Stimulated activated CD4-positive, alpha-beta T cell treated with anti-CD3 and anti-CD28 coated beads, Interleukin-12 subunit alpha, Interleukin-12 subunit beta, amount 100 ng/mL, for 48 hours (primary cell): ENCODE measurements at regions not wholly inside any gene's neighbourhood (a gene's known extent, or its start where the extent isn't known, plus 50 kb on each side); places are given as distances from the start of the nearest gene placed in this dataset.
"Not testable (repeated sequence)": the region's sequence is repeated elsewhere in the genome, so short reads cannot be mapped to it uniquely, and the experiment has no call there.

Experiments used
- DNase-seq, 3 donors: peaks; one replicate each; pipeline ENCODE4 v3.0.0-alpha.2; 2020; ENCODE audit warnings: low read depth in 2 of 3, low spot score in 1 of 3

DNA sequence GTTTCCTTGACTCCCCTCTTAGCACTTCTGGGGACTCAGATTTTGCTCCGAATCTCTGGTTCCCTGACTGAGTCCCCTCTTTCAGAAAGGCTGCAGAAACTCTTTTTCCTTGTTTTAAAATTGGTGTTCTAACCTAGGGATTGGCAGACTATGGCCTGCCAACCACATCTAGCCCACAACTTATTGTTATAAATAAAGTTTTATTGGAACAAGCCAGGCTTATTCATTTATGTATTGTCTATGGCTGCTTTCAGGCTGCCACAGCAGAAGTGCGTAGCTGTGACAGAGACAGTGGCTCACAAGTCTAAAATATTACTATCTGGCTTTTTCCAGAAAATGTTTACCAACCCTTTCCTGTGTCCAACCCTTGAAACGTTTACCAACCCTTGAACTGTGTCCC lies 81.7 kb downstream of the IER5 start:
- no peak for DNase-seq

- DNase-seq = no peak
Measured at GRCh38 chr1:181172082-181172481, 83.6 kb downstream of the IER5 start.

- no peak for DNase-seq
Measured at GRCh38 chr1:181173761-181174447, 85.4 kb downstream of the IER5 start.

- no peak for DNase-seq
Measured at GRCh38 chr1:181174861-181175260, 86.4 kb downstream of the IER5 start.

DNA sequence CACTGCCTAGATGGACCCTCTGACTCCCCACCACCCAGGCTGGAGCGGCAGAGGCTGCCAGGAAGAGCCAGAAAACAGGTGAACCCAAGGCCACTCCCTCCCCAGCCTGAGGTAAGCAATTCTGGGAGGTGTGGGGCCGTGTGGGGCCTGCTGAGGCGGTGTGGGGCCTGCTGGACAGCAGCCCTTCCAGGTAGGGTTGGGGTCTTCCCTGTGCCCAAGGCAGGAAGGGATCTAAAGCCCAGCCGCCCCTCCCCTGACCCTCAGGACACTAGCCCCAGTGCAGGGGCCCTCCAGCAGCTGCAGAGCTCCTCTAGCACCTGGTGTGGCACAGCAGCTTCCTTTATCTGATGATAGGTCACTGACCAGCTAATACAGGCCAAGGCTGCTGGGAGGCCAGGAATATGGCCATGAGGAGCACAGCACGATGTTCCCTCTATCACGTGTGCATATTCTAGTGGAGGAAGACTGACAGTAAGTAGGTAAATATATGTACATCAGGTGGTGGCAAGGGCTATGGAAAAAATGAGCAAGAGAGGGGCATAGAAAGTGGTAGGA lies 86.9 kb downstream of the IER5 start:
- DNase-seq = no peak

DNA sequence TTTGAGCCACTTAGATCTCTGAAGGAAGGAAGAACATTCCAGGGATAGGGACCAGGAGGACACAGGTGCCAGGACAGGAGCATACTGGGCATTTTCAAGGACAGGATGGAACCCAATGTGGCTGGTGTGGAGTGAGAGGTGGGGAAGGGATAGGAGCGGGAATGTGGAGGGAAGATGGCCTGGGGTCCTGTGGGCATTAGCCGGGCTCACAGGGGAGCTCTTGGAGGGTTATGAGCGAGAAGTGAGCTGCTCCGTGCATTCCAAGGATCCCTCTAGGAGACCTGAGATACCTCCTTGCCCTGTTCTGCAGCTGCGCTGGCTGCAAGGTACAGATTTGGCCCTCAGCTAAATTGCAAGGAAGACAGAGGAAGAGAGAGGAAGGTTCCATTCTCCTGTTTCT lies 87.5 kb downstream of the IER5 start:
- DNase-seq = no peak

DNA sequence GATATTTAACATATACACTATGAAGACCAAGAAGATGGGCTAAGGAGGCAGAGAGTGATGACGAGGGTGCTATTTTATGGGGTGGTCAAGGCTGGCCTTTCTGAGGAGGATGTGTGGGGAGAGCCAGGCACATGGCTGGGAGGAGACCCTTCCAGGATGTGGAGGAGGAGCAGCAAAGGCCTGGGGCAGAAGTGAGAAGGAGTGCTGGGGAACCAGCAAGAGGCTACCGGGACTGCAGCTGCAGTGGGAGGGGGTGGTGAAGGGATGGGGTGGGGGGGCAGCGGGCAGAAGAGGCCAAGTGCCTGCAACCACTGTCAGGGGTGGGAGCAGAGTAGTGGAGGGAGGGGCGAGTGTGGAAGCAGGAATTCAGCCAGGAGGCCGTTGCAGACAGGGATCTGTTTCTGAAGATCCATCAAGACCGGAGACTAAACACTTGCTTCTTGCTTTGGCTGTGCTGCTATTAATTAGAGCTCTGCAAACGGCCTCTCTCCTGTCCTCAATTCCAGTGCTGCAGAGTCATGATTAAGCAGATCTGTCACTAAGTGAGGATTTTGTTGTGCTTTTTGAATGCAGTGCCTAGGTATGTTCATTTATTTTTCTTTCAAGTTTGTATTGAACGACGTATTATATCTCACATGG lies 89.9 kb downstream of the IER5 start:
- DNase-seq = no peak

- no peak for DNase-seq
Measured at GRCh38 chr1:181179279-181179986, 90.9 kb downstream of the IER5 start.

GRCh38 chr1:181179987-181180365 lies 91.5 kb downstream of the IER5 start:
- DNase-seq = peak in 2 of 3 donors; percentile 21 to 23

GRCh38 chr1:181180407-181181031 lies 92.0 kb downstream of the IER5 start:
- DNase-seq = no peak

- no peak for DNase-seq
Measured at GRCh38 chr1:181181792-181182585, 93.5 kb downstream of the IER5 start.

DNA sequence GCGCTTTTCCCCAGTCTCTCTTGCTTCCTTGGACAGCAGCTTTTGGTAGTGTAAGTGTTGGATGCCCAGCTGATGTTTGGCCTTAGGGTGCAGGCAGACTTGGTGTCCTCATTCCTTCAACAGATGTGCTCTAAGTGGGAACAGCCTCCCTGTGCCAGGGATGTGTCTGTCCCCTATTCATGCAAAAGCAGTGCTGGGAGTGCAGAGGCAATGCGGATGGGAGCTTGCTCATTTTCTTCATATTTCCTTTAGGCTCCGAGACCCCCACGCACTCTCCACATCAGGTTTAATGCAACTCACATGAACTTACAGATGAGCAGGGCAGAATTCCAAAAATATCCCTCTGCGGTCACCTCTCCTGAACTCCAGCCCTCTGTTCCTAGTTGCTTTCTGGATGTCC lies 96.1 kb downstream of the IER5 start:
- DNase-seq = no peak

GRCh38 chr1:181185461-181185860 lies 97.0 kb downstream of the IER5 start:
- no peak for DNase-seq

GRCh38 chr1:181186133-181186532 lies 97.6 kb downstream of the IER5 start:
- DNase-seq = not testable (repeated sequence)

DNA sequence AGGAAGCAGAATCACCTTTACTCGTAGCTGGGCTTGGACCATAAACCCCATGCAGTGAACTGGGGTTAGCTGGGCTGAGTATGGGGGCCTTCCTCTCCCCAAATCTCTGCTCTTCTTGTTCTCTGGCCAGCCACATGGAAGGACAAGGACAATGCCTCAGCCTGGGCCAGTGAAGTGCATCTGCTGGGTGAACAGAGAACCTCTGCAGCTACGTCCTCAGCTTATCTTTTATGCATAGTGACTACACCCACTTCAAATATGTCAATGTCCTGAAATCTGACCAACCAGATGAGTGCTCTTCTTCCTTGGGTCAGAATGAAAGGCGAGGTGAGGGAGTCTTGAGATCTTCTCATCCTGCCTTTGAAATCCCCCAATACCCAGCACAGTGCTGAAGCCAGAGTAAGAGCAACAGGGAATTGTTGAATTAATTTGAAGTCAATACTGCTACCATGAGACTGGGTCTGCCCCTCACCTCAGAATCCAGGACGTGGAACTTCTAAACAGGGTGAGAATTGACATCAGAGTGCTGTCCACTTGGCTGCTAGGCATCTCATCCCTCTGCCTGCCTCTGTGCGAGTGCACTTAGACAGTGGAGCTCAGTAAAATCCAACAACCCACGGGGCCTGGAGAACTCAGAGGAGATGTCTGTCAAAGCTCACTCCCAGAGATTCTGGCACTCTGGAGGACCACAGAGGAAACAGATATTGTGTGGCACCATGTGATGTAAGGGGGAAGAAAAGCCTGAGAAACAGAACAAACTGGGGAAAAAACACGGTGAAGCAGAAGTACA lies 99.0 kb downstream of the IER5 start:
- DNase-seq = no peak

DNA sequence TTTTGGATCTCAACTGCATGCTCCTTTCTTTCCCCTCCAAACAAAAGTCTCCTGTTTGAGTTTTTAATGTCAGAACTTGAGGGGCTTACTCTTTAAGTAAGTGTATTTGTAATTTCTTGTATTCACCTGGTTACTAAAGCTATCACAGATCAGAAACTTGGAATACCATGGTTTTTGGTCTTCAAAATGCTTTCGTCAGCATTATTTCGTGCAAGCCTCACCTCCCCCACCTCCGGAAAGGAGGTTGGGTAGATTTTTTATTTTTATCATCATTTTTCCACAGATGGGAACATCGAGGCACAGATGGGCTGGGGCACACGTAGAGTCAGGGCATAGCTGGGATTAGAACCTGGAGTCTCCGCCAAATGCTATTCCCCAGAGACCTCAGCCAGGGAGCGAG lies 100.7 kb downstream of the IER5 start:
- no peak for DNase-seq

- DNase-seq = peak; percentile 58 to 74 (median 63)
Measured at GRCh38 chr1:181189691-181190363, 101.3 kb downstream of the IER5 start.

GRCh38 chr1:181190364-181191035 lies 102.0 kb downstream of the IER5 start:
- no peak for DNase-seq

DNA sequence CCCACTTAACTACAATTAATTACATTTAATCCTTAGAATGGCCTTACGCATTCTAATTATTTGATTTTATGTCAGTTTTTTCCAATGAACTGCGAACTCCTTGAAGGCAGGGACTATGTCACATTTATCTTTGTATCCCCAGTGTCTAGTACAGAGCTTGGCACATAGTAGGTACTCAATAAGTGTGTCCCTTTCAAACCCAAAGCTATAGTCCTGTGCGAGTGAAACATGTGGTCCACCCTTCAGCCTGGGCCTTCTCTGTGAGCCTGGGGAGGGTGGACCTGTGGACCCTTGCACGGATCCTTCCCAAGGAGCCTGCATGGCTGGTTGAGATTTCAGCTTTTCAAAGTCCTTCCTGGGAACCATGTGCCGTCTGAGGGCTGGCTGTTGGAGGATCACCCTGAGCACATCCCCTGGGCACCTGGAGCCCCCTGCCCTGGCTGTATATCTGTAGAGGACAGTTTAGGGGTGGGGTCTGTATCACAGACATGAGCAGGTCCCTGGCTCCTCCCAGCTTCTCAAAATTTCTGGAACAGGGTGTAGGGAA lies 103.1 kb downstream of the IER5 start:
- no peak for DNase-seq
